B cell (primary cell): ENCODE measurements at regions not wholly inside any gene's neighbourhood (a gene's known extent, or its start where the extent isn't known, plus 50 kb on each side); places are given as distances from the start of the nearest gene placed in this dataset.

Experiments
- ATAC-seq: fragments of 200-7000 bp; cut with Tn5 transposase; one replicate; pipeline ENCODE4 v1.10.0; 2021; ENCODE audit warnings: low read depth, mild to moderate bottlenecking, moderate number of reproducible peaks, moderate library complexity
- CTCF ChIA-PET: fragments of 350-600 bp; sonication (Branson Sonifier 250); formaldehyde crosslinking; loops from one replicate; lab custom pipeline; 2021; ENCODE audit warnings: antibody characterized with exemption, inconsistent platforms; lab: Charles Lee
- POLR2A ChIA-PET: fragments of 350-600 bp; sonication (Branson Sonifier 250); formaldehyde crosslinking; loops from one replicate; lab custom pipeline; 2021; ENCODE audit warnings: antibody characterized with exemption; lab: Charles Lee
- DNase-seq: peaks from one replicate; pipeline ENCODE4 v3.0.0; 2013
- H2AFZ ChIP-seq: 2 replicates; pipeline ENCODE4 v1.6.1; 2012; ENCODE audit warnings: mild to moderate bottlenecking, low read depth, low read length; ENCODE audit not compliant: insufficient read depth, poor library complexity, severe bottlenecking
- H3K27ac ChIP-seq, 2 donors: 1 replicate in 1 of 2; 2 replicates in 1 of 2; pipeline ENCODE4 v1.5.1; 2012 to 2013; ENCODE audit warnings: low read length in 2 of 2, mild to moderate bottlenecking in 2 of 2, moderate library complexity in 1 of 2
- H3K27me3 ChIP-seq, 4 experiments: fragments of 200-600 bp in 1 of 4; sonication (generic) in 1 of 4; replicated peaks in 1 of 4; 1 replicate in 2 of 4; 2 replicates in 2 of 4; pipeline versions ENCODE4 v1.6.1 to v1.7.0; 2013 to 2016; ENCODE audit warnings: low read length in 3 of 4, mild to moderate bottlenecking in 2 of 4, mixed read lengths in 1 of 4, moderate library complexity in 1 of 4; ENCODE audit not compliant: insufficient read depth in 4 of 4, control insufficient read depth in 3 of 4; ENCODE audit errors: control extremely low read depth in 1 of 4
- H3K36me3 ChIP-seq, 2 experiments: replicated peaks in 1 of 2; 1 replicate in 1 of 2; 2 replicates in 1 of 2; pipeline versions ENCODE4 v1.6.1 to v1.7.1; 2013; ENCODE audit warnings: low read length in 1 of 2; ENCODE audit not compliant: insufficient read depth in 2 of 2, control insufficient read depth in 1 of 2; ENCODE audit errors: control extremely low read depth in 1 of 2, extremely low read depth in 1 of 2
- H3K4me1 ChIP-seq, 2 donors: fragments of 200-600 bp in 1 of 2; sonication (generic) in 1 of 2; 1 replicate in 1 of 2; 2 replicates in 1 of 2; pipeline versions ENCODE4 v1.5.1 to v1.6.1; 2013 to 2017; ENCODE audit warnings: low read length in 2 of 2; ENCODE audit not compliant: control insufficient read depth in 2 of 2, insufficient read depth in 2 of 2
- H3K4me2 ChIP-seq: replicated peaks from 2 replicates; pipeline ENCODE3; 2012; ENCODE audit warnings: mild to moderate bottlenecking, low read depth, low read length; ENCODE audit not compliant: poor library complexity, severe bottlenecking
- H3K4me3 ChIP-seq, 5 experiments: fragments of 200-600 bp in 1 of 5; sonication (generic) in 1 of 5; 1 replicate in 3 of 5; 2 replicates in 2 of 5; pipeline versions ENCODE4 v1.5.1 to v1.7.0; 2011 to 2016; ENCODE audit warnings: low read length in 4 of 5, mild to moderate bottlenecking in 4 of 5, low read depth in 2 of 5, control low read depth in 1 of 5, moderate library complexity in 1 of 5; ENCODE audit not compliant: insufficient read depth in 1 of 5; ENCODE audit errors: control extremely low read depth in 1 of 5, extremely low read depth in 1 of 5
- H3K79me2 ChIP-seq: fragments of 200-600 bp; sonication (generic); one replicate; pipeline ENCODE4 v1.6.0; 2016; ENCODE audit warnings: low read length; ENCODE audit not compliant: control insufficient read depth, insufficient read depth
- H3K9ac ChIP-seq: fragments of 200-600 bp; sonication (generic); 2 replicates; pipeline ENCODE4 v1.6.1; 2017; ENCODE audit warnings: mild to moderate bottlenecking, low read length, moderate library complexity
- H3K9me3 ChIP-seq, 3 donors: one replicate each; pipeline versions ENCODE4 v1.6.1 to v1.7.1; 2013; ENCODE audit warnings: low read length in 2 of 3; ENCODE audit not compliant: control insufficient read depth in 2 of 3, insufficient read depth in 1 of 3; ENCODE audit errors: control extremely low read depth in 1 of 3
- H4K20me1 ChIP-seq: 2 replicates; pipeline ENCODE4 v1.6.0; 2012; ENCODE audit warnings: mild to moderate bottlenecking, low read length; ENCODE audit not compliant: insufficient read depth, control insufficient read depth, poor library complexity, severe bottlenecking
- H3K27ac Mint-ChIP-seq: one replicate; pipeline ENCODE4 v1.8.0; 2021; ENCODE audit warnings: mixed read lengths
- H3K27me3 Mint-ChIP-seq: one replicate; pipeline ENCODE4 v1.8.0; 2021; ENCODE audit warnings: mixed read lengths
- H3K4me1 Mint-ChIP-seq: one replicate; pipeline ENCODE4 v1.8.0; 2021; ENCODE audit warnings: mixed read lengths
- H3K4me3 Mint-ChIP-seq: one replicate; pipeline ENCODE4 v1.8.0; 2021; ENCODE audit warnings: mixed read lengths
- H3K9me3 Mint-ChIP-seq: one replicate; pipeline ENCODE4 v1.8.0; 2022; ENCODE audit warnings: mixed read lengths; ENCODE audit not compliant: insufficient read depth
- CTCF ChIP-seq: fragments of 200-600 bp; IDR thresholded peaks from one replicate; pipeline ENCODE4 v1.8.0; 2022; ENCODE audit warnings: antibody characterized with exemption, mild to moderate bottlenecking
- EZH2 ChIP-seq: IDR thresholded peaks from 2 replicates; pipeline ENCODE4 v1.6.1; 2012; ENCODE audit warnings: borderline replicate concordance, low read depth, mild to moderate bottlenecking, moderate library complexity, low read length; ENCODE audit not compliant: insufficient read depth, poor library complexity, severe bottlenecking
- WGBS: methylation state at CpG from one replicate; pipeline ENCODE4 v1.1.5; 2013; ENCODE audit warnings: missing lambda C conversion rate; ENCODE audit not compliant: insufficient coverage; 5-methylcytosine and 5-hydroxymethylcytosine counted together
- intact Hi-C: fragments of 100-400 bp; cut with micrococcal nuclease; formaldehyde crosslinking; loops from one replicate; pipeline ENCODE4 v1.10.0; 2022

- Mint-ChIP-seq H3K4me1 (no peaks in the 10 kb centered on the region), H3K27ac (no peak overlapping the region), H3K9me3 (no peaks in the 10 kb centered on the region), H3K27me3 (no peaks in the 10 kb centered on the region), H3K4me3 (no peak overlapping the region)
- ChIA-PET CTCF (no interaction called here), POLR2A (no interaction called here)
- ATAC-seq (no peak), DNase-seq (no peak)
- no peak overlapping the region for H3K4me2 ChIP-seq
- no peak overlapping the region for H3K27ac ChIP-seq
- TF ChIP-seq CTCF (no peak), EZH2 (no peak)
- WGBS, result 95% methylated on average over 7 of the region's 7 CpGs
- no peaks in the 10 kb centered on the region for H3K36me3 ChIP-seq
- H3K27me3 ChIP-seq, result no peaks in the 10 kb centered on the region
- no peak overlapping the region for H3K9ac ChIP-seq
- intact Hi-C loops, result no loop called here
- H3K79me2 ChIP-seq, result no peaks in the 10 kb centered on the region
- H2AFZ ChIP-seq, result no peak overlapping the region
- H4K20me1 ChIP-seq, result no peaks in the 10 kb centered on the region
- H3K4me1 ChIP-seq, result no peaks in the 10 kb centered on the region
- no peak overlapping the region for H3K4me3 ChIP-seq
- H3K9me3 ChIP-seq, result no peaks in the 10 kb centered on the region
Observed at GRCh38 chr2:129458006-129458405, 521.5 kb upstream of the RAB6C start.

DNA sequence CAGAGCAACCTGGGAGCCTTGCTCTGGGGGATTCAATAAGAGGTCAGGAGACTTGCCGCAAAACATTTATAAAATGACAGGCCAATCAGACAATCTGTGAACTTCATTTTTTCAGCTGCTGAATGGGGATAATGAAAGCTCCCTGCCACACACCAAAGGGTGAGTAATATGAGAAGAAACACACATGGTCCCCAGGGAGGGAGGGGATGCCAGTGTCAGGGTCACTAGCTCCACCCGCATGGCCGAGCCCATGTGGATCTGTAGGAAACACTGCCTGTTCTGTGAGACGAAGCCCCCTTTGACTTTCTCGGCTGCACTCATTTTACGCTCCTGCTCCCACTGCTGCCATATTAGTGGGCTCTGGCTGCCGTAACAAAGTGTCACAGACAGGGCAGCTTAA is 521.0 kb upstream of the RAB6C start:
- H4K20me1 ChIP-seq, result no peaks in the 10 kb centered on the region
- ChIA-PET POLR2A (no interaction called here), CTCF (no interaction called here)
- TF ChIP-seq CTCF, result no peak
- no peak for TF ChIP-seq EZH2
- intact Hi-C loops, result no loop called here
- H3K9ac ChIP-seq, result no peak overlapping the region
- DNase-seq (no peak), ATAC-seq (no peak)
- no peak overlapping the region for H2AFZ ChIP-seq
- no peak overlapping the region for H3K4me2 ChIP-seq
- no peak overlapping the region for H3K27ac ChIP-seq
- H3K4me3 ChIP-seq, result no peak overlapping the region
- H3K27me3 ChIP-seq, result no peaks in the 10 kb centered on the region
- H3K9me3 Mint-ChIP-seq, result no peaks in the 10 kb centered on the region
- no peaks in the 10 kb centered on the region for H3K4me1 ChIP-seq
- no peaks in the 10 kb centered on the region for H3K27me3 Mint-ChIP-seq
- WGBS, result 88% methylated on average over 6 of the region's 7 CpGs
- no peaks in the 10 kb centered on the region for H3K9me3 ChIP-seq
- no peak overlapping the region for H3K27ac Mint-ChIP-seq
- no peak overlapping the region for H3K4me3 Mint-ChIP-seq
- H3K36me3 ChIP-seq, result no peaks in the 10 kb centered on the region
- no peaks in the 10 kb centered on the region for H3K4me1 Mint-ChIP-seq
- H3K79me2 ChIP-seq, result no peaks in the 10 kb centered on the region
